ENCODE measurements at regions not wholly inside any gene's neighbourhood (a gene's known extent, or its start where the extent isn't known, plus 50 kb on each side); places are given as distances from the start of the nearest gene placed in this dataset.

- peak; percentile 54 for DNase-seq
Observed at GRCh38 chr10:31147210-31147608, 115.5 kb upstream of the ZNF438 start.

- no peak for DNase-seq
Observed at GRCh38 chr10:31148951-31149350, 117.3 kb upstream of the ZNF438 start.

- no peak for DNase-seq
Observed at GRCh38 chr10:31149835-31150512, 118.3 kb upstream of the ZNF438 start.

GRCh38 chr10:31151301-31151700 is 119.6 kb upstream of the ZNF438 start:
- no peak for DNase-seq

GRCh38 chr10:31152421-31153135 is 120.9 kb upstream of the ZNF438 start:
- no peak for DNase-seq

- no peak for DNase-seq
Observed at GRCh38 chr10:31153161-31153560, 121.5 kb upstream of the ZNF438 start.

GRCh38 chr10:31153692-31154091 is 122.0 kb upstream of the ZNF438 start:
- no peak for DNase-seq

- DNase-seq, result no peak
Observed at GRCh38 chr10:31154996-31155395, 123.3 kb upstream of the ZNF438 start.

- no peak for DNase-seq
Observed at GRCh38 chr10:31157123-31158010, 125.7 kb upstream of the ZNF438 start.

- DNase-seq, result no peak
Observed at GRCh38 chr10:31158011-31158658, 126.5 kb upstream of the ZNF438 start.

GRCh38 chr10:31166606-31167005 is 134.9 kb upstream of the ZNF438 start:
- DNase-seq, result no peak

GRCh38 chr10:31170636-31171035 is 139.0 kb upstream of the ZNF438 start:
- DNase-seq, result no peak

GRCh38 chr10:31171402-31172083 is 139.9 kb upstream of the ZNF438 start:
- no peak for DNase-seq

GRCh38 chr10:31172925-31173324 is 141.3 kb upstream of the ZNF438 start:
- DNase-seq, result no peak

GRCh38 chr10:31173752-31174151 is 142.1 kb upstream of the ZNF438 start:
- no peak for DNase-seq

- DNase-seq, result no peak
Observed at GRCh38 chr10:31179091-31179680, 139.8 kb upstream of the ZEB1 start.

- DNase-seq, result no peak
Observed at GRCh38 chr10:31186225-31187000, 132.6 kb upstream of the ZEB1 start.

GRCh38 chr10:31187182-31187581 is 131.8 kb upstream of the ZEB1 start:
- no peak for DNase-seq

- no peak for DNase-seq
Observed at GRCh38 chr10:31187607-31188210, 131.3 kb upstream of the ZEB1 start.

GRCh38 chr10:31188792-31189406 is 130.1 kb upstream of the ZEB1 start:
- no peak for DNase-seq

All from amniotic stem cell (primary cell).